K562 (cell line): ENCODE measurements at regions not wholly inside any gene's neighbourhood (a gene's known extent, or its start where the extent isn't known, plus 50 kb on each side); places are given as distances from the start of the nearest gene placed in this dataset.
"Not testable (repeated sequence)": the region's sequence is repeated elsewhere in the genome, so short reads cannot be mapped to it uniquely, and the experiment has no call there.

ENCODE experiments used
- ATAC-seq: fragments of 200-7000 bp; cut with Tn5 transposase; 3 replicates; pipeline ENCODE4 v1.9.1; 2020; ENCODE audit warnings: moderate library complexity
- BruUV-seq: library from RNA; stranded (reverse); fragments of 400-500 nt; replicated peaks from 2 replicates; lab custom pipeline; 2021; lab: Mats Ljungman, UMichigan
- CTCF ChIA-PET: fragments of 300-600 bp; formaldehyde crosslinking; extraction: SDS; loops from one replicate; lab custom pipeline; 2021; ENCODE audit warnings: low intra/inter-chr PET ratio; lab: Yijun Ruan, JAX
- POLR2A ChIA-PET: fragments of 300-600, 350-650 bp; sonication (Branson Sonifier 250); formaldehyde crosslinking; extraction: SDS; loops from one replicate; lab custom pipeline; 2021; ENCODE audit warnings: antibody characterized with exemption, inconsistent platforms; lab: Yijun Ruan, JAX
- DNase-seq, 4 experiments: peaks; one replicate each; pipeline versions ENCODE4 v3.0.0 to v3.0.0-alpha.2; 2011 to 2018; ENCODE audit warnings: low spot score in 3 of 4, mixed read lengths in 3 of 4; ENCODE audit errors: extremely low read depth in 1 of 4
- FAIRE-seq: peaks from 2 replicates; lab custom pipeline; 2011; peaks lifted over from hg19 to GRCh38; lab: Jason Lieb, UNC
- H2AFZ ChIP-seq: 2 replicates; pipeline ENCODE4 v1.6.0; 2011; ENCODE audit warnings: low read depth, low read length, control low read depth, inconsistent platforms
- H3K27ac ChIP-seq: fragments of 200-600 bp; 3 replicates; pipeline ENCODE4 v1.8.0; 2011; ENCODE audit warnings: low read depth, mild to moderate bottlenecking, control low read depth, inconsistent platforms, low read length, moderate library complexity, mixed read lengths; ENCODE audit errors: extremely low read depth
- H3K27me3 ChIP-seq, 2 experiments: fragments of 300-600 bp in 1 of 2; 2 replicates in 1 of 2; 3 replicates in 1 of 2; pipeline versions ENCODE4 v1.6.0 to v1.8.0; 2011; ENCODE audit warnings: inconsistent platforms in 2 of 2, low read length in 2 of 2, mild to moderate bottlenecking in 1 of 2, mixed read lengths in 1 of 2, moderate library complexity in 1 of 2; ENCODE audit not compliant: control insufficient read depth in 2 of 2, insufficient read depth in 2 of 2
- H3K36me3 ChIP-seq: fragments of 300-600 bp; 3 replicates; pipeline ENCODE4 v1.8.0; 2011; ENCODE audit warnings: mild to moderate bottlenecking, low read length, inconsistent platforms; ENCODE audit not compliant: control insufficient read depth, insufficient read depth
- H3K4me1 ChIP-seq, 2 experiments: fragments of 200-600 bp in 1 of 2; replicated peaks in 1 of 2; 2 replicates in 1 of 2; 3 replicates in 1 of 2; pipeline versions ENCODE4 v1.5.1 to v1.8.0; 2011; ENCODE audit warnings: inconsistent platforms in 2 of 2, low read length in 2 of 2, mild to moderate bottlenecking in 1 of 2, mixed read lengths in 1 of 2, moderate library complexity in 1 of 2; ENCODE audit not compliant: control insufficient read depth in 2 of 2, insufficient read depth in 2 of 2
- H3K4me2 ChIP-seq: 2 replicates; pipeline ENCODE4 v1.6.1; 2011; ENCODE audit warnings: low read length, control low read depth, inconsistent platforms, mixed read lengths; ENCODE audit not compliant: insufficient read depth
- H3K4me3 ChIP-seq: fragments of 200-600 bp; sonication (generic), shearing (Covaris generic); 2 replicates; pipeline ENCODE4 v1.5.1; 2016; ENCODE audit warnings: control low read depth, inconsistent platforms
- H3K79me2 ChIP-seq: fragments of 200-600 bp; 3 replicates; pipeline ENCODE4 v1.8.0; 2011; ENCODE audit warnings: low read length, inconsistent platforms; ENCODE audit not compliant: control insufficient read depth, insufficient read depth
- H3K9ac ChIP-seq, 2 experiments: 2 replicates each; pipeline versions ENCODE4 v1.6.0 to v1.6.1; 2011; ENCODE audit warnings: low read depth in 2 of 2, low read length in 2 of 2, control low read depth in 1 of 2, inconsistent platforms in 1 of 2, mild to moderate bottlenecking in 1 of 2, mixed read lengths in 1 of 2; ENCODE audit not compliant: insufficient read depth in 1 of 2
- H3K9me1 ChIP-seq: one replicate; pipeline ENCODE4 v1.6.0; 2011; ENCODE audit warnings: inconsistent platforms, mild to moderate bottlenecking, low read length, moderate library complexity; ENCODE audit not compliant: control insufficient read depth, insufficient read depth
- H3K9me3 ChIP-seq: replicated peaks from 2 replicates; pipeline ENCODE4 v1.5.1; 2011; ENCODE audit warnings: low read depth, low read length, inconsistent platforms; ENCODE audit not compliant: control insufficient read depth, insufficient read depth
- H4K20me1 ChIP-seq: replicated peaks from 2 replicates; pipeline ENCODE4 v1.6.1; 2011; ENCODE audit warnings: low read length, inconsistent platforms, mixed read lengths; ENCODE audit not compliant: control insufficient read depth, insufficient read depth
- CCAR2 ChIP-seq: fragments of 200-400 bp; formaldehyde crosslinking; IDR thresholded peaks from 2 replicates; pipeline ENCODE4 v1.6.1; 2017; ENCODE audit warnings: mild to moderate bottlenecking, low read depth, low read length
- DPF2 ChIP-seq: fragments of 450-650 bp; IDR thresholded peaks from 2 replicates; pipeline ENCODE4 v1.6.1; 2016
- KDM1A ChIP-seq, 2 experiments: fragments of 450-650 bp; IDR thresholded peaks; 2 replicates each; pipeline ENCODE4 v1.6.1; 2016; ENCODE audit warnings: mild to moderate bottlenecking in 2 of 2
- PHF21A ChIP-seq: fragments of 450-650 bp; IDR thresholded peaks from 2 replicates; pipeline ENCODE4 v1.6.1; 2017; ENCODE audit warnings: low read depth, borderline replicate concordance
- SLC30A9 ChIP-seq: fragments of 250-450 bp; sonication (Bioruptor Pico); IDR thresholded peaks from 2 replicates; pipeline ENCODE4 v1.8.0; 2022; ENCODE audit warnings: mild to moderate bottlenecking, moderate library complexity
- TRIM24 ChIP-seq, 2 experiments: fragments of 450-650 bp; IDR thresholded peaks; 2 replicates each; pipeline ENCODE4 v1.6.1; 2016
- ZNF76 ChIP-seq: fragments of 250-450 bp; sonication (Bioruptor Pico); IDR thresholded peaks from 2 replicates; pipeline ENCODE4 v1.4.0; 2020; ENCODE audit warnings: mild to moderate bottlenecking, moderate library complexity, borderline replicate concordance
- WGBS: fragments of 100-300 bp; shearing (Covaris generic); methylation state at CpG from one replicate; pipeline ENCODE4 v1.1.6; 2016; ENCODE audit warnings: low coverage, mixed read lengths; ENCODE audit not compliant: insufficient coverage; ENCODE audit errors: missing lambda C conversion rate; 5-methylcytosine and 5-hydroxymethylcytosine counted together
- in situ Hi-C: fragments of 300-500 bp; cut with MboI; formaldehyde crosslinking; loops from 4 replicates; pipeline ENCODE4 v1.15.0; 2018; ENCODE audit warnings: inconsistent platforms, mixed read lengths
- intact Hi-C: fragments of 100-400 bp; cut with micrococcal nuclease; formaldehyde crosslinking; loops from 2 replicates; pipeline ENCODE4 v1.14.2; 2022
- TF ChIP-seq, protein P1 (sequence below): sonication (generic); formaldehyde crosslinking; IDR thresholded peaks from 2 replicates; pipeline ENCODE4 v1.8.0; 2022; ENCODE audit warnings: mild to moderate bottlenecking, missing genetic modification reagents
- TF ChIP-seq, protein P2 (sequence below), 2 experiments: fragments of 450-650 bp; conservative IDR thresholded peaks; 2 replicates each; pipeline ENCODE4 v1.6.1; 2017; ENCODE audit warnings: mild to moderate bottlenecking in 2 of 2, moderate library complexity in 2 of 2
- TF ChIP-seq, protein P3 (sequence below): fragments of 250-450 bp; sonication (Bioruptor Pico); IDR thresholded peaks from 2 replicates; pipeline ENCODE4 v1.8.0; 2021; ENCODE audit warnings: moderate library complexity, mild to moderate bottlenecking, inconsistent platforms

DNA sequence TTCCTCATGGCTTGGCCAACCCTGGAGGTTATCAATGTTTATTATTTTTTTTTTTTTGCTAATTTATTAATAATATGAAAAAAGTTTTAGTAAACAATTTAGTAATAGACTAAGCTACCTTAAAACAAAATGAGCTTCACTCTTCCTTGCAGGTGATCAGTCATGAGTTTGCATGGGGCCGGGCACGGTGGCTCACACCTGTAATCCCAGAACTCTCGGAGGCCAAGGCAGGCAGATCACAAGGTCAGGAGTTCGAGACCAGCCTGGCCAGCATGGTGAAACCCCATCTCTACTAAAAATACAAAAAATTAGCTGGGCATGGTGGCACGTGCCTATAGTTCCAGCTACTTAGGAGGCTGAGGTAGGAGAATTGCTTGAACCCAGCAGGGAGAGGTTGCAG, 103.4 kb upstream of the LARP1 start:
- not testable (repeated sequence) for H3K9ac ChIP-seq, DNase-seq, H3K9me3 ChIP-seq, H4K20me1 ChIP-seq, H3K27ac ChIP-seq, FAIRE-seq, H3K4me3 ChIP-seq, H3K4me2 ChIP-seq, H3K27me3 ChIP-seq, ATAC-seq, BruUV-seq, H3K79me2 ChIP-seq, H3K36me3 ChIP-seq, H3K9me1 ChIP-seq, H2AFZ ChIP-seq
- in situ Hi-C loops (loop anchor here (10.0 kb wide), 1 partner anchor 343 kb away; no protein-coding TSS in a partner anchor), intact Hi-C loops (loop anchor here (5.0 to 10.0 kb wide), 2 partner anchors 133 to 291 kb away; partner anchors contain the start of gene MRPL22)
- peaks cover 50 to 60% of the 10 kb centered on the region in 2 experiments for H3K4me1 ChIP-seq
- 77% methylated on average over 5 of the region's 5 CpGs for WGBS
- ChIA-PET CTCF (interaction anchor here (1.3 kb wide), 1 partner anchor 160 kb away, joined by 3 read pairs; no protein-coding TSS in a partner anchor), POLR2A (interaction anchor here (0.6 kb wide), 1 partner anchor 333 kb away, joined by 3 read pairs; no protein-coding TSS in a partner anchor)

DNA sequence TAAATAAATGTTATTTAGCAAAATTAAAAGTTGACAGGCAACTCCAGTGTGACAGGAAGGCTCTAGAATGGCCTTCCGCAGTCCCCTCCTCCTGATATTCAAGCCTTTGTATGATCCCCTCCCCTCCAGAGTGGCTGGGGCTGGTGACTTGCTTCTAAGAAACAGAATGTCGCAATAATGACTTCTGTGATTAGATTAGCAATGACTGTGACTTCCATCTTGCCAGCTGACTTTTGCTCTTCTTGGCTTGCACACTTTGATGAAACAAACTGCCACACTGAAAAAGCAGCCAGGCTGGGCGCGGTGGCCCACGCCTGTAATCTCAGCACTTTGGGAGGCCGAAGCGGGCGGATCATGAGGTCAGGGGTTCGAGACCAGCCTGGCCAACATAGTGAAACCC, 106.5 kb upstream of the LARP1 start:
- H3K4me1 ChIP-seq: peaks cover 41 to 45% of the 10 kb centered on the region in 2 experiments
- WGBS: 5% methylated on average over 9 of the region's 9 CpGs
- FAIRE-seq (peak; percentile 87), DNase-seq (peak in 3 of 4 experiments; percentile 31 to 83 (median 83)), ATAC-seq (peak; percentile 71)
- no peaks in the 10 kb centered on the region for H3K79me2 ChIP-seq
- peak overlapping the region in 1 of 2 experiments; percentile 53; a peak in 1 of 4 replicates for H3K9ac ChIP-seq
- no peaks in the 10 kb centered on the region; the same call in 1 of the 2 replicates for H4K20me1 ChIP-seq
- BruUV-seq: no TSS peak
- H3K27ac ChIP-seq: no peak overlapping the region
- H3K4me3 ChIP-seq: no peak overlapping the region
- H3K9me1 ChIP-seq: no peaks in the 10 kb centered on the region
- intact Hi-C loops (loop anchor here (10.0 kb wide), 1 partner anchor 646 kb away; no protein-coding TSS in a partner anchor), in situ Hi-C loops (loop anchor here (10.0 to 25.0 kb wide), 3 partner anchors 156 to 639 kb away; partner anchors contain the start of gene KIF4B)
- peak overlapping the region; percentile 71; the same call in 1 of the 2 replicates for H2AFZ ChIP-seq
- ChIA-PET POLR2A (interaction anchor here (0.7 to 1.5 kb wide), 3 partner anchors 38 to 170 kb away, joined by 4 read pairs; no protein-coding TSS in a partner anchor), CTCF (interaction anchor here (1.3 to 2.6 kb wide), 2 partner anchors 163 kb away, joined by 7 to 24 read pairs; no protein-coding TSS in a partner anchor)
- H3K27me3 ChIP-seq: no peaks in the 10 kb centered on the region
- H3K4me2 ChIP-seq: peak overlapping the region; percentile 55
- H3K36me3 ChIP-seq: no peaks in the 10 kb centered on the region
- H3K9me3 ChIP-seq: no peaks in the 10 kb centered on the region
- TF ChIP-seq PHF21A (no peak), TRIM24 (IDR thresholded peaks at IDR 0.05) (peak; percentile 81 to 92), DPF2 (peak; percentile 94), KDM1A (IDR thresholded peaks at IDR 0.05) (peak; percentile 77 to 87), SLC30A9 (CRISPR knock-in tag) (no peak), CCAR2 (no peak), ZNF76 (no peak)
- TF ChIP-seq, protein P1, sequence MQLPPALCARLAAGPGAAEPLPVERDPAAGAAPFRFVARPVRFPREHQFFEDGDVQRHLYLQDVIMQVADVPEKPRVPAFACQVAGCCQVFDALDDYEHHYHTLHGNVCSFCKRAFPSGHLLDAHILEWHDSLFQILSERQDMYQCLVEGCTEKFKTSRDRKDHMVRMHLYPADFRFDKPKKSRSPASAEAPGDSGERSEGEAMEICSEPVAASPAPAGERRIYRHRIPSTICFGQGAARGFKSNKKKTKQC: no peak
- TF ChIP-seq, protein P2, sequence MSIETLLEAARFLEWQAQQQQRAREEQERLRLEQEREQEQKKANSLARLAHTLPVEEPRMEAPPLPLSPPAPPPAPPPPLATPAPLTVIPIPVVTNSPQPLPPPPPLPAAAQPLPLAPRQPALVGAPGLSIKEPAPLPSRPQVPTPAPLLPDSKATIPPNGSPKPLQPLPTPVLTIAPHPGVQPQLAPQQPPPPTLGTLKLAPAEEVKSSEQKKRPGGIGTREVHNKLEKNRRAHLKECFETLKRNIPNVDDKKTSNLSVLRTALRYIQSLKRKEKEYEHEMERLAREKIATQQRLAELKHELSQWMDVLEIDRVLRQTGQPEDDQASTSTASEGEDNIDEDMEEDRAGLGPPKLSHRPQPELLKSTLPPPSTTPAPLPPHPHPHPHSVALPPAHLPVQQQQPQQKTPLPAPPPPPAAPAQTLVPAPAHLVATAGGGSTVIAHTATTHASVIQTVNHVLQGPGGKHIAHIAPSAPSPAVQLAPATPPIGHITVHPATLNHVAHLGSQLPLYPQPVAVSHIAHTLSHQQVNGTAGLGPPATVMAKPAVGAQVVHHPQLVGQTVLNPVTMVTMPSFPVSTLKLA (conservative IDR thresholded peaks at IDR 0.05): 0 out of 4 replicates have a peak, but pooled peaks of 1 of the 2 experiments have one; percentile 50
- TF ChIP-seq, protein P3, sequence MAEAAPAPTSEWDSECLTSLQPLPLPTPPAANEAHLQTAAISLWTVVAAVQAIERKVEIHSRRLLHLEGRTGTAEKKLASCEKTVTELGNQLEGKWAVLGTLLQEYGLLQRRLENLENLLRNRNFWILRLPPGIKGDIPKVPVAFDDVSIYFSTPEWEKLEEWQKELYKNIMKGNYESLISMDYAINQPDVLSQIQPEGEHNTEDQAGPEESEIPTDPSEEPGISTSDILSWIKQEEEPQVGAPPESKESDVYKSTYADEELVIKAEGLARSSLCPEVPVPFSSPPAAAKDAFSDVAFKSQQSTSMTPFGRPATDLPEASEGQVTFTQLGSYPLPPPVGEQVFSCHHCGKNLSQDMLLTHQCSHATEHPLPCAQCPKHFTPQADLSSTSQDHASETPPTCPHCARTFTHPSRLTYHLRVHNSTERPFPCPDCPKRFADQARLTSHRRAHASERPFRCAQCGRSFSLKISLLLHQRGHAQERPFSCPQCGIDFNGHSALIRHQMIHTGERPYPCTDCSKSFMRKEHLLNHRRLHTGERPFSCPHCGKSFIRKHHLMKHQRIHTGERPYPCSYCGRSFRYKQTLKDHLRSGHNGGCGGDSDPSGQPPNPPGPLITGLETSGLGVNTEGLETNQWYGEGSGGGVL (CRISPR knock-in tag): no peak
